ENCODE measurements at regions not wholly inside any gene's neighbourhood (a gene's known extent, or its start where the extent isn't known, plus 50 kb on each side); places are given as distances from the start of the nearest gene placed in this dataset.

DNA sequence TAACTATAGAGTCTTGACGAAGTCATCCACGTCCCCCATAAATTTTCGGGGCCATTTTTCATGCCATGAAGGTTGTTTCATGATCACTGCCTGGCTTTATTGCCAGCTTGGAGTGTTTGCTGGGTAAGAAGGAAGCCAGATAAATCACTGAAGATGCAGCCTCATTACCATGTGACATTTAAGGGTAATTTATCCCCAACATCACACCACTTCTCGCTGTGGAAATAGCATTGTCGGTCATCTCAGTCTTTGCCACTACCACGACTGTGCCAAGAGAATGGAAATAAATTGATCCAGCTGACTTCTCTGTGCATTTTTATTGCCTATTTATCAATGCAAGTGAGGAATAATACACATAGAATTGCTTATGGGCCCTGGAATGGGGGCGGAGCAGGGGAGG lies 617.9 kb downstream of the AJAP1 start:
- Histone ChIP-seq H4K20me1 (ENCODE audit: control insufficient read depth, insufficient read depth, low read depth, low read length) (no peaks in the 10 kb centered on the region), H3K79me2 (ENCODE audit: control insufficient read depth, low read length) (no peaks in the 10 kb centered on the region), H3K9me3 (ENCODE audit: control insufficient read depth, insufficient read depth, low read length) (no peaks in the 10 kb centered on the region), H3K27me3 (ENCODE audit: control insufficient read depth, low read length) (no peaks in the 10 kb centered on the region), H3F3A (ENCODE audit: control insufficient read depth, insufficient read depth) (no peaks in the 10 kb centered on the region), H3K4me3 (ENCODE audit: low read length) (no peak overlapping the region), H3K4me1 (ENCODE audit: control insufficient read depth, low read length) (no peaks in the 10 kb centered on the region), H3K36me3 (ENCODE audit: control insufficient read depth, low read length) (no peaks in the 10 kb centered on the region), H3K9me2 (replicated peaks; ENCODE audit: control insufficient read depth, low read length) (no peaks in the 10 kb centered on the region), H3K27ac (ENCODE audit: low read depth, low read length) (no peak overlapping the region), H3K4me2 (ENCODE audit: low read length) (no peak overlapping the region)
- TF ChIP-seq EZH2phosphoT487 (IDR thresholded peaks at IDR 0.05; ENCODE audit: borderline replicate concordance, low read length) (no peak), CTCF (IDR thresholded peaks at IDR 0.05; ENCODE audit: low read depth, low read length, poor library complexity, severe bottlenecking) (no peak)

DNA sequence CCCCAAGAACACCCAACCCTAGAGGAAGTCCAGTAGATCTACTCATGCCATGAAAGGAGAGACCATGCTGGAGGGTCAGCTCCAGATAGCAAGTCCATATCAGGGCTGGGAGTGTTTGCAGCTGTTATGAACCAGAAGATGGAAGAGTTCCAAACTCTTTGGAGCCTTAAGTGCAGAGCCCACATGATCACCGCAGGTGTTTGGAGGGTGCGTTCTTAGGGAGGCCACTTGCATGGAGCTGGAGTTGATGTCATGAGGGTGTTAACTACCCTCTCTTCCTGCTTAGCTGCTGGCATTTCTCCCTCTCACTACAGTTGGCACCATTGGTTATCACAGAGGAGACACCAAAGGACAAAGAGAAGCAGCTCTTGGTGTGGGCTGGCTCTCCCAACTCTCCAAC lies 616.9 kb downstream of the AJAP1 start:
- Histone ChIP-seq H3K27ac (ENCODE audit: low read depth, low read length) (no peak overlapping the region), H3K36me3 (ENCODE audit: control insufficient read depth, low read length) (no peaks in the 10 kb centered on the region), H3K9me3 (ENCODE audit: control insufficient read depth, insufficient read depth, low read length) (no peaks in the 10 kb centered on the region), H4K20me1 (ENCODE audit: control insufficient read depth, insufficient read depth, low read depth, low read length) (no peaks in the 10 kb centered on the region), H3K4me3 (ENCODE audit: low read length) (no peak overlapping the region), H3K79me2 (ENCODE audit: control insufficient read depth, low read length) (no peaks in the 10 kb centered on the region), H3K4me2 (ENCODE audit: low read length) (no peak overlapping the region), H3K27me3 (ENCODE audit: control insufficient read depth, low read length) (no peaks in the 10 kb centered on the region), H3K4me1 (ENCODE audit: control insufficient read depth, low read length) (no peaks in the 10 kb centered on the region), H3K9me2 (replicated peaks; ENCODE audit: control insufficient read depth, low read length) (no peaks in the 10 kb centered on the region), H3F3A (ENCODE audit: control insufficient read depth, insufficient read depth) (no peaks in the 10 kb centered on the region)
- no peak for TF ChIP-seq EZH2phosphoT487 (IDR thresholded peaks at IDR 0.05; ENCODE audit: borderline replicate concordance, low read length)
- no peak for TF ChIP-seq CTCF (IDR thresholded peaks at IDR 0.05; ENCODE audit: low read depth, low read length, poor library complexity, severe bottlenecking)

DNA sequence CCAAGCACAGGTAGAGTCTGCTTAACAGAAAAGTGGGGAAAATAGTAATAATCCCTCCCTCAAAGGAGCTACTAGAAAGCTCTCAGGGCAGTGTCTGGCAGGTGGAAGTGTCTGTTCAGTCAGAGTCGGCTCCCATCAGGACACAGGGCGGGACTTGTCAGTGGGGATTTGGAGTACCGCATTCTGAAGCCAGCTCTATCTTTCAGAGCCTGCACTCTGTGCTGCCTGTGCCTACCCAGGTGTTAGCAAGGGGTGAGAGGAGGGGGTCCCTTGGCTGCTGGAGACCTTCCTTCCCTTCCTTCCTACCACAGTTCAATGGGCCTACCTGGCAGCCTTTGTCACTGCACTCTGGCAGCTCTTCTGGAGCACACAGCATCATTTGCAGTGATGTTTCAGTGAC lies 615.5 kb downstream of the AJAP1 start:
- Histone ChIP-seq H3K4me2 (ENCODE audit: low read length) (no peak overlapping the region), H3K4me3 (ENCODE audit: low read length) (no peak overlapping the region), H4K20me1 (ENCODE audit: control insufficient read depth, insufficient read depth, low read depth, low read length) (no peaks in the 10 kb centered on the region), H3F3A (ENCODE audit: control insufficient read depth, insufficient read depth) (no peaks in the 10 kb centered on the region), H3K36me3 (ENCODE audit: control insufficient read depth, low read length) (no peaks in the 10 kb centered on the region), H3K79me2 (ENCODE audit: control insufficient read depth, low read length) (no peaks in the 10 kb centered on the region), H3K27ac (ENCODE audit: low read depth, low read length) (no peak overlapping the region), H3K4me1 (ENCODE audit: control insufficient read depth, low read length) (no peaks in the 10 kb centered on the region), H3K27me3 (ENCODE audit: control insufficient read depth, low read length) (no peaks in the 10 kb centered on the region), H3K9me2 (replicated peaks; ENCODE audit: control insufficient read depth, low read length) (no peaks in the 10 kb centered on the region), H3K9me3 (ENCODE audit: control insufficient read depth, insufficient read depth, low read length) (no peaks in the 10 kb centered on the region)
- TF ChIP-seq EZH2phosphoT487 (IDR thresholded peaks at IDR 0.05; ENCODE audit: borderline replicate concordance, low read length) (no peak), CTCF (IDR thresholded peaks at IDR 0.05; ENCODE audit: low read depth, low read length, poor library complexity, severe bottlenecking) (no peak)

Measured in DOHH2 (cell line).